K562 (cell line): ENCODE measurements at regions not wholly inside any gene's neighbourhood (a gene's known extent, or its start where the extent isn't known, plus 50 kb on each side); places are given as distances from the start of the nearest gene placed in this dataset.

ENCODE experiments used
- ATAC-seq: fragments of 200-7000 bp; cut with Tn5 transposase; 3 replicates; pipeline ENCODE4 v1.9.1; 2020; ENCODE audit warnings: moderate library complexity
- BruUV-seq: library from RNA; stranded (reverse); fragments of 400-500 nt; replicated peaks from 2 replicates; lab custom pipeline; 2021; lab: Mats Ljungman, UMichigan
- CTCF ChIA-PET: fragments of 300-600 bp; formaldehyde crosslinking; extraction: SDS; loops from one replicate; lab custom pipeline; 2021; ENCODE audit warnings: low intra/inter-chr PET ratio; lab: Yijun Ruan, JAX
- POLR2A ChIA-PET: fragments of 300-600, 350-650 bp; sonication (Branson Sonifier 250); formaldehyde crosslinking; extraction: SDS; loops from one replicate; lab custom pipeline; 2021; ENCODE audit warnings: antibody characterized with exemption, inconsistent platforms; lab: Yijun Ruan, JAX
- DNase-seq, 4 experiments: peaks; one replicate each; pipeline versions ENCODE4 v3.0.0 to v3.0.0-alpha.2; 2011 to 2018; ENCODE audit warnings: low spot score in 3 of 4, mixed read lengths in 3 of 4; ENCODE audit errors: extremely low read depth in 1 of 4
- FAIRE-seq: peaks from 2 replicates; lab custom pipeline; 2011; peaks lifted over from hg19 to GRCh38; lab: Jason Lieb, UNC
- H2AFZ ChIP-seq: 2 replicates; pipeline ENCODE4 v1.6.0; 2011; ENCODE audit warnings: low read depth, low read length, control low read depth, inconsistent platforms
- H3K27ac ChIP-seq: fragments of 200-600 bp; 3 replicates; pipeline ENCODE4 v1.8.0; 2011; ENCODE audit warnings: low read depth, mild to moderate bottlenecking, control low read depth, inconsistent platforms, low read length, moderate library complexity, mixed read lengths; ENCODE audit errors: extremely low read depth
- H3K27me3 ChIP-seq, 2 experiments: fragments of 300-600 bp in 1 of 2; 2 replicates in 1 of 2; 3 replicates in 1 of 2; pipeline versions ENCODE4 v1.6.0 to v1.8.0; 2011; ENCODE audit warnings: inconsistent platforms in 2 of 2, low read length in 2 of 2, mild to moderate bottlenecking in 1 of 2, mixed read lengths in 1 of 2, moderate library complexity in 1 of 2; ENCODE audit not compliant: control insufficient read depth in 2 of 2, insufficient read depth in 2 of 2
- H3K36me3 ChIP-seq: fragments of 300-600 bp; 3 replicates; pipeline ENCODE4 v1.8.0; 2011; ENCODE audit warnings: mild to moderate bottlenecking, low read length, inconsistent platforms; ENCODE audit not compliant: control insufficient read depth, insufficient read depth
- H3K4me1 ChIP-seq, 2 experiments: fragments of 200-600 bp in 1 of 2; replicated peaks in 1 of 2; 2 replicates in 1 of 2; 3 replicates in 1 of 2; pipeline versions ENCODE4 v1.5.1 to v1.8.0; 2011; ENCODE audit warnings: inconsistent platforms in 2 of 2, low read length in 2 of 2, mild to moderate bottlenecking in 1 of 2, mixed read lengths in 1 of 2, moderate library complexity in 1 of 2; ENCODE audit not compliant: control insufficient read depth in 2 of 2, insufficient read depth in 2 of 2
- H3K4me2 ChIP-seq: 2 replicates; pipeline ENCODE4 v1.6.1; 2011; ENCODE audit warnings: low read length, control low read depth, inconsistent platforms, mixed read lengths; ENCODE audit not compliant: insufficient read depth
- H3K4me3 ChIP-seq: fragments of 200-600 bp; sonication (generic), shearing (Covaris generic); 2 replicates; pipeline ENCODE4 v1.5.1; 2016; ENCODE audit warnings: control low read depth, inconsistent platforms
- H3K79me2 ChIP-seq: fragments of 200-600 bp; 3 replicates; pipeline ENCODE4 v1.8.0; 2011; ENCODE audit warnings: low read length, inconsistent platforms; ENCODE audit not compliant: control insufficient read depth, insufficient read depth
- H3K9ac ChIP-seq, 2 experiments: 2 replicates each; pipeline versions ENCODE4 v1.6.0 to v1.6.1; 2011; ENCODE audit warnings: low read depth in 2 of 2, low read length in 2 of 2, control low read depth in 1 of 2, inconsistent platforms in 1 of 2, mild to moderate bottlenecking in 1 of 2, mixed read lengths in 1 of 2; ENCODE audit not compliant: insufficient read depth in 1 of 2
- H3K9me1 ChIP-seq: one replicate; pipeline ENCODE4 v1.6.0; 2011; ENCODE audit warnings: inconsistent platforms, mild to moderate bottlenecking, low read length, moderate library complexity; ENCODE audit not compliant: control insufficient read depth, insufficient read depth
- H3K9me3 ChIP-seq: replicated peaks from 2 replicates; pipeline ENCODE4 v1.5.1; 2011; ENCODE audit warnings: low read depth, low read length, inconsistent platforms; ENCODE audit not compliant: control insufficient read depth, insufficient read depth
- H4K20me1 ChIP-seq: replicated peaks from 2 replicates; pipeline ENCODE4 v1.6.1; 2011; ENCODE audit warnings: low read length, inconsistent platforms, mixed read lengths; ENCODE audit not compliant: control insufficient read depth, insufficient read depth
- ATF1 ChIP-seq, 2 experiments: fragments of 450-650 bp in 1 of 2; IDR thresholded peaks; 2 replicates each; pipeline ENCODE4 v1.6.1; 2016; ENCODE audit warnings: missing compliant biosample characterization in 1 of 2, missing genetic modification characterization in 1 of 2
- DACH1 ChIP-seq: fragments of 450-650 bp; IDR thresholded peaks from 2 replicates; pipeline ENCODE4 v1.6.1; 2018; ENCODE audit not compliant: partially characterized antibody
- E2F6 ChIP-seq, 2 experiments: IDR thresholded peaks; 2 replicates each; pipeline ENCODE4 v1.6.1; 2011; ENCODE audit warnings: borderline replicate concordance in 1 of 2, control low read depth in 1 of 2, low read depth in 1 of 2, low read length in 1 of 2, mild to moderate bottlenecking in 1 of 2, mixed read lengths in 1 of 2, moderate library complexity in 1 of 2; ENCODE audit not compliant: insufficient read depth in 1 of 2, insufficient read length in 1 of 2, poor library complexity in 1 of 2, severe bottlenecking in 1 of 2; ENCODE audit errors: extremely low read depth in 1 of 2
- EHMT2 ChIP-seq: fragments of 450-650 bp; IDR thresholded peaks from 2 replicates; pipeline ENCODE4 v1.6.1; 2018; ENCODE audit warnings: antibody characterized with exemption
- GTF3C2 ChIP-seq: IDR thresholded peaks from 3 replicates; pipeline ENCODE4 v1.6.1; 2011; ENCODE audit warnings: borderline replicate concordance, mild to moderate bottlenecking, moderate library complexity; ENCODE audit not compliant: insufficient read length; ENCODE audit errors: extremely low read depth
- JUN ChIP-seq, 2 experiments: sonication (generic) in 1 of 2; formaldehyde crosslinking in 1 of 2; IDR thresholded peaks; 2 replicates each; pipeline versions ENCODE4 v1.6.1 to v1.8.0; 2012 to 2022; ENCODE audit warnings: borderline replicate concordance in 2 of 2, mild to moderate bottlenecking in 2 of 2, improper control_type of control experiment in 1 of 2, low read depth in 1 of 2, low read length in 1 of 2, missing genetic modification reagents in 1 of 2
- KLF10 ChIP-seq: fragments of 250-450 bp; sonication (Bioruptor Pico); IDR thresholded peaks from 2 replicates; pipeline ENCODE4 v1.6.1; 2021; ENCODE audit warnings: matching md5 sums
- MXI1 ChIP-seq: IDR thresholded peaks from 2 replicates; pipeline ENCODE4 v1.6.1; 2011; ENCODE audit warnings: low read depth, mild to moderate bottlenecking, improper control_type of control experiment, low read length
- NCOR1 ChIP-seq: fragments of 450-650 bp; IDR thresholded peaks from 2 replicates; pipeline ENCODE4 v1.6.1; 2016; ENCODE audit warnings: mild to moderate bottlenecking, moderate library complexity
- PATZ1 ChIP-seq: fragments of 250-450 bp; sonication (Bioruptor Pico); IDR thresholded peaks from 2 replicates; pipeline ENCODE4 v1.5.0; 2020; ENCODE audit warnings: mild to moderate bottlenecking, borderline replicate concordance
- PCBP1 ChIP-seq: fragments of 200-400 bp; formaldehyde crosslinking; IDR thresholded peaks from 2 replicates; pipeline ENCODE4 v1.6.1; 2018; ENCODE audit warnings: mild to moderate bottlenecking, low read depth, low read length; ENCODE audit not compliant: poor library complexity, severe bottlenecking
- SP2 ChIP-seq: IDR thresholded peaks from 2 replicates; pipeline ENCODE4 v1.6.1; 2011; ENCODE audit warnings: mild to moderate bottlenecking, low read depth, low read length, moderate library complexity; ENCODE audit not compliant: poor library complexity, severe bottlenecking; ENCODE audit errors: extremely low read depth
- ZSCAN32 ChIP-seq: fragments of 450-650 bp; formaldehyde crosslinking; IDR thresholded peaks from 2 replicates; pipeline ENCODE4 v1.4.0; 2020; ENCODE audit warnings: mild to moderate bottlenecking, moderate library complexity
- WGBS: fragments of 100-300 bp; shearing (Covaris generic); methylation state at CpG from one replicate; pipeline ENCODE4 v1.1.6; 2016; ENCODE audit warnings: low coverage, mixed read lengths; ENCODE audit not compliant: insufficient coverage; ENCODE audit errors: missing lambda C conversion rate; 5-methylcytosine and 5-hydroxymethylcytosine counted together
- in situ Hi-C: fragments of 300-500 bp; cut with MboI; formaldehyde crosslinking; loops from 4 replicates; pipeline ENCODE4 v1.15.0; 2018; ENCODE audit warnings: inconsistent platforms, mixed read lengths
- intact Hi-C: fragments of 100-400 bp; cut with micrococcal nuclease; formaldehyde crosslinking; loops from 2 replicates; pipeline ENCODE4 v1.14.2; 2022

GRCh38 chr11:45000918-45001317 is 50.2 kb upstream of the TP53I11 start:
- no peak for FAIRE-seq
- Histone ChIP-seq H3K4me3 (no peak overlapping the region), H2AFZ (no peak overlapping the region), H3K4me2 (no peak overlapping the region), H3K27ac (no peak overlapping the region), H3K36me3 (no peaks in the 10 kb centered on the region), H3K9me1 (peaks cover 3% of the 10 kb centered on the region), H4K20me1 (no peaks in the 10 kb centered on the region), H3K9ac (no peak overlapping the region), H3K4me1 (no peaks in the 10 kb centered on the region), H3K79me2 (no peaks in the 10 kb centered on the region), H3K9me3 (no peaks in the 10 kb centered on the region), H3K27me3 (0 out of 5 replicates have a peak, but pooled peaks cover 0 to 2% of the 10 kb centered on the region in 2 experiments)
- in situ Hi-C loops = no loop called here
- CTCF ChIA-PET = no interaction called here
- no TSS peak for BruUV-seq
- no peak for ATAC-seq
- 0% methylated on average over 4 of the region's 4 CpGs for WGBS
- no peak for DNase-seq
- intact Hi-C loops = no loop called here
- POLR2A ChIA-PET = interaction anchor here (0.6 kb wide), 2 partner anchors 17 to 31 kb away, joined by 3 to 4 read pairs; no protein-coding TSS in a partner anchor
- TF ChIP-seq DACH1 (no peak), NCOR1 (no peak), ZSCAN32 (CRISPR knock-in tag) (no peak), PATZ1 (CRISPR knock-in tag) (no peak), JUN (IDR thresholded peaks at IDR 0.05; ENCODE audit: borderline replicate concordance, low read depth, low read length) (no peak), JUN (CRISPR knock-in tag; IDR thresholded peaks at IDR 0.05; ENCODE audit: borderline replicate concordance) (no peak), E2F6 (IDR thresholded peaks at IDR 0.05; ENCODE audit: borderline replicate concordance in 1 of 2, extremely low read depth in 1 of 2, insufficient read depth in 1 of 2, insufficient read length in 1 of 2, low read depth in 1 of 2, low read length in 1 of 2, poor library complexity in 1 of 2, severe bottlenecking in 1 of 2) (no peak), PCBP1 (no peak), ATF1 (CRISPR knock-in tag; IDR thresholded peaks at IDR 0.05) (no peak), ATF1 (tag; IDR thresholded peaks at IDR 0.05) (no peak), KLF10 (CRISPR knock-in tag) (no peak), GTF3C2 (no peak), EHMT2 (no peak), MXI1 (no peak), SP2 (no peak)
